Fibroblast of lung (primary cell): ENCODE measurements at regions not wholly inside any gene's neighbourhood (a gene's known extent, or its start where the extent isn't known, plus 50 kb on each side); places are given as distances from the start of the nearest gene placed in this dataset.

Experiments used
- CTCF ChIP-seq, 2 donors: IDR thresholded peaks in 1 of 2; conservative IDR thresholded peaks in 1 of 2; 1 replicate in 1 of 2; 2 replicates in 1 of 2; pipeline ENCODE4 v1.5.1; 2011 to 2012; ENCODE audit warnings: low read length in 2 of 2, control low read depth in 1 of 2, inconsistent platforms in 1 of 2, low read depth in 1 of 2, mild to moderate bottlenecking in 1 of 2
- EZH2 ChIP-seq: IDR thresholded peaks from 2 replicates; pipeline ENCODE4 v1.5.1; 2012; ENCODE audit warnings: low read length, control low read depth, mild to moderate bottlenecking; ENCODE audit errors: missing control alignments

- TF ChIP-seq CTCF (conservative IDR thresholded peaks at IDR 0.05 in 1 of 2, IDR thresholded peaks at IDR 0.05 in 1 of 2; ENCODE audit: low read depth in 1 of 2, low read length in 2 of 2) (no peak), EZH2 (no peak)
Measured at GRCh38 chr14:101151226-101151926, 247.9 kb upstream of the RTL1 start.
